ENCODE measurements at regions not wholly inside any gene's neighbourhood (a gene's known extent, or its start where the extent isn't known, plus 50 kb on each side); places are given as distances from the start of the nearest gene placed in this dataset.

GRCh38 chr4:189505380-189505779 is 435.3 kb upstream of the FRG1 start:
- TF ChIP-seq TAF1 (IDR thresholded peaks at IDR 0.05; ENCODE audit: borderline replicate concordance, insufficient read depth, low read length) (no peak), POLR2AphosphoS5 (IDR thresholded peaks at IDR 0.05; ENCODE audit: low read depth, low read length) (no peak), SIN3A (IDR thresholded peaks at IDR 0.05; ENCODE audit: borderline replicate concordance, insufficient read depth, low read length) (no peak)
